IMR-90 (cell line): ENCODE measurements at regions not wholly inside any gene's neighbourhood (a gene's known extent, or its start where the extent isn't known, plus 50 kb on each side); places are given as distances from the start of the nearest gene placed in this dataset.

ENCODE experiments used
- ATAC-seq: fragments of 200-7000 bp; cut with Tn5 transposase; 2 replicates; pipeline ENCODE4 v1.9.1; 2020; ENCODE audit warnings: low read depth, mild to moderate bottlenecking, moderate library complexity
- BruUV-seq: library from RNA; stranded (reverse); fragments of 400-500 nt; replicated peaks from 2 replicates; lab custom pipeline; 2021; lab: Mats Ljungman, UMichigan
- CTCF ChIA-PET: fragments of 300-600 bp; formaldehyde crosslinking; extraction: SDS; loops from one replicate; lab custom pipeline; 2021; ENCODE audit warnings: antibody characterized with exemption; lab: Yijun Ruan, JAX
- POLR2A ChIA-PET: fragments of 300-600 bp; sonication (Branson Sonifier 250); formaldehyde crosslinking; loops from one replicate; lab custom pipeline; 2022; ENCODE audit warnings: antibody characterized with exemption; ENCODE audit not compliant: unreplicated experiment; lab: Charles Lee
- DNase-seq: peaks from one replicate; pipeline ENCODE4 v3.0.0; 2013
- H2AFZ ChIP-seq: replicated peaks from 2 replicates; pipeline ENCODE3; 2013; ENCODE audit warnings: low read length, mild to moderate bottlenecking; ENCODE audit not compliant: poor library complexity
- H2AK5ac ChIP-seq: 2 replicates; pipeline ENCODE4 v1.6.1; 2013; ENCODE audit warnings: low read depth, low read length, inconsistent platforms
- H2AK9ac ChIP-seq: replicated peaks from 2 replicates; pipeline ENCODE3; 2013; ENCODE audit warnings: mild to moderate bottlenecking, low read depth, low read length, moderate library complexity; ENCODE audit not compliant: poor library complexity
- H2BK120ac ChIP-seq: 2 replicates; pipeline ENCODE4 v1.6.1; 2013; ENCODE audit warnings: low read depth, low read length, inconsistent platforms
- H2BK15ac ChIP-seq: 3 replicates; pipeline ENCODE4 v1.6.1; 2013; ENCODE audit warnings: low read depth, low read length, inconsistent platforms
- H2BK20ac ChIP-seq: 2 replicates; pipeline ENCODE4 v1.6.1; 2013; ENCODE audit warnings: low read depth, mild to moderate bottlenecking, inconsistent platforms, low read length, moderate library complexity
- H2BK5ac ChIP-seq: 2 replicates; pipeline ENCODE4 v1.6.1; 2013; ENCODE audit warnings: mild to moderate bottlenecking, low read depth, low read length, inconsistent platforms; ENCODE audit not compliant: poor library complexity, severe bottlenecking
- H3K14ac ChIP-seq: replicated peaks from 2 replicates; pipeline ENCODE4 v1.6.1; 2013; ENCODE audit warnings: low read depth, low read length, inconsistent platforms
- H3K18ac ChIP-seq: 2 replicates; pipeline ENCODE4 v1.6.1; 2013; ENCODE audit warnings: low read depth, low read length, control low read depth
- H3K23ac ChIP-seq: 2 replicates; pipeline ENCODE4 v1.6.1; 2013; ENCODE audit warnings: low read depth, low read length, inconsistent platforms
- H3K27ac ChIP-seq: 2 replicates; pipeline ENCODE4 v1.5.1; 2013; ENCODE audit warnings: mild to moderate bottlenecking, control low read depth, low read length; ENCODE audit not compliant: insufficient read depth
- H3K27me3 ChIP-seq: 2 replicates; pipeline ENCODE4 v1.6.1; 2013; ENCODE audit warnings: low read length; ENCODE audit not compliant: control insufficient read depth, insufficient read depth
- H3K36me3 ChIP-seq: 2 replicates; pipeline ENCODE4 v1.6.1; 2013; ENCODE audit warnings: low read length, mixed read lengths; ENCODE audit not compliant: control insufficient read depth, insufficient read depth
- H3K4ac ChIP-seq: 2 replicates; pipeline ENCODE4 v1.6.1; 2013; ENCODE audit warnings: low read depth, low read length, inconsistent platforms
- H3K4me1 ChIP-seq: 2 replicates; pipeline ENCODE4 v1.6.1; 2013; ENCODE audit warnings: low read length, mixed read lengths; ENCODE audit not compliant: control insufficient read depth, insufficient read depth
- H3K4me2 ChIP-seq: 2 replicates; pipeline ENCODE4 v1.6.1; 2013; ENCODE audit warnings: low read depth, mild to moderate bottlenecking, control low read depth, low read length, moderate library complexity
- H3K4me3 ChIP-seq: 2 replicates; pipeline ENCODE4 v1.5.1; 2013; ENCODE audit warnings: low read depth, mild to moderate bottlenecking, control low read depth, low read length, moderate library complexity; ENCODE audit not compliant: insufficient read depth
- H3K56ac ChIP-seq: 2 replicates; pipeline ENCODE4 v1.6.1; 2013; ENCODE audit warnings: low read length, inconsistent platforms; ENCODE audit not compliant: insufficient read depth; ENCODE audit errors: extremely low read depth
- H3K79me1 ChIP-seq, 2 experiments: 2 replicates each; pipeline ENCODE4 v1.6.1; 2013; ENCODE audit warnings: low read length in 2 of 2, inconsistent platforms in 1 of 2, low read depth in 1 of 2
- H3K9ac ChIP-seq: 2 replicates; pipeline ENCODE4 v1.6.1; 2013; ENCODE audit warnings: low read depth, low read length, control low read depth
- H3K9me1 ChIP-seq: 2 replicates; pipeline ENCODE4 v1.6.1; 2013; ENCODE audit warnings: low read length, inconsistent platforms; ENCODE audit not compliant: insufficient read depth
- H3K9me3 ChIP-seq: 2 replicates; pipeline ENCODE4 v1.6.1; 2013; ENCODE audit warnings: low read length; ENCODE audit not compliant: control insufficient read depth, insufficient read depth
- H4K20me1 ChIP-seq: 2 replicates; pipeline ENCODE4 v1.6.1; 2013; ENCODE audit warnings: low read length, inconsistent platforms; ENCODE audit not compliant: insufficient read depth
- H4K5ac ChIP-seq: 2 replicates; pipeline ENCODE4 v1.6.1; 2013; ENCODE audit warnings: mild to moderate bottlenecking, low read depth, low read length, control low read depth
- H4K8ac ChIP-seq, 2 experiments: 2 replicates each; pipeline ENCODE4 v1.6.1; 2013; ENCODE audit warnings: low read depth in 2 of 2, low read length in 2 of 2, control low read depth in 1 of 2, inconsistent platforms in 1 of 2
- H4K91ac ChIP-seq: 2 replicates; pipeline ENCODE4 v1.6.1; 2013; ENCODE audit warnings: low read depth, low read length, inconsistent platforms; ENCODE audit not compliant: insufficient read depth
- BHLHE40 ChIP-seq: fragments of 150-350 bp; IDR thresholded peaks from 2 replicates; pipeline ENCODE4 v1.6.1; 2016; ENCODE audit warnings: mild to moderate bottlenecking, low read depth, low read length
- CTCF ChIP-seq: conservative IDR thresholded peaks from 2 replicates; pipeline ENCODE4 v1.5.1; 2012; ENCODE audit warnings: mild to moderate bottlenecking, low read depth, low read length, improper control_type of control experiment
- FOS ChIP-seq: fragments of 150-350 bp; IDR thresholded peaks from 2 replicates; pipeline ENCODE4 v1.6.1; 2016; ENCODE audit warnings: low read depth, low read length
- RAD21 ChIP-seq: IDR thresholded peaks from 2 replicates; pipeline ENCODE4 v1.6.1; 2012; ENCODE audit warnings: low read length, improper control_type of control experiment
- USF2 ChIP-seq: fragments of 150-350 bp; IDR thresholded peaks from 2 replicates; pipeline ENCODE4 v1.6.1; 2017; ENCODE audit warnings: mild to moderate bottlenecking, antibody characterized with exemption, low read length, low read depth
- WGBS, 2 experiments: methylation state at CpG; one replicate each; pipeline versions ENCODE4 v1.1.5 to v1.1.7; 2013; ENCODE audit warnings: missing lambda C conversion rate in 2 of 2; ENCODE audit not compliant: insufficient read length in 1 of 2; ENCODE audit errors: extremely low coverage in 2 of 2; 5-methylcytosine and 5-hydroxymethylcytosine counted together
- dilution Hi-C: fragments of 300-500 bp; cut with HindIII; formaldehyde crosslinking; loops from one replicate; pipeline ENCODE4 v1.14.3; 2018; ENCODE audit warnings: low sequenced_read_pairs; ENCODE audit not compliant: unreplicated experiment
- in situ Hi-C: fragments of 300-500 bp; cut with MboI; formaldehyde crosslinking; loops from 3 replicates; pipeline ENCODE4 v1.14.3; 2019; ENCODE audit warnings: low sequenced_read_pairs, inconsistent platforms, mixed read lengths
- intact Hi-C: fragments of 100-400 bp; cut with micrococcal nuclease; formaldehyde crosslinking; loops from 2 replicates; pipeline ENCODE4 v1.10.0; 2022

- peaks cover 9% of the 10 kb centered on the region for H3K9me1 ChIP-seq
- DNase-seq, result no peak
- no peak overlapping the region for H3K27ac ChIP-seq
- H4K20me1 ChIP-seq, result no peaks in the 10 kb centered on the region
- in situ Hi-C loops (no loop called here), dilution Hi-C loops (no loop called here), intact Hi-C loops (loop anchor here (10.0 kb wide), 1 partner anchor 303 kb away; no protein-coding TSS in a partner anchor)
- H3K18ac ChIP-seq, result no peak overlapping the region
- POLR2A ChIA-PET, result no interaction called here
- peaks cover 6% of the 10 kb centered on the region for H3K4me1 ChIP-seq
- H3K56ac ChIP-seq, result no peak overlapping the region
- H2AK5ac ChIP-seq, result no peak overlapping the region
- no peak overlapping the region for H3K9ac ChIP-seq
- no peak overlapping the region for H3K14ac ChIP-seq
- H3K4me3 ChIP-seq, result no peak overlapping the region
- no peak overlapping the region for H3K4me2 ChIP-seq
- no peak overlapping the region for H2AK9ac ChIP-seq
- no peaks in the 10 kb centered on the region for H3K36me3 ChIP-seq
- TF ChIP-seq BHLHE40 (no peak), RAD21 (no peak), CTCF (no peak), USF2 (no peak), FOS (no peak)
- no CpG with 5 or more reads among the region's 5 CpGs for WGBS, 2 experiments
- H3K9me3 ChIP-seq, result no peaks in the 10 kb centered on the region
- no peak overlapping the region for H2BK20ac ChIP-seq
- no peak overlapping the region for H2AFZ ChIP-seq
- BruUV-seq, result no TSS peak
- H3K27me3 ChIP-seq, result no peaks in the 10 kb centered on the region
- H2BK15ac ChIP-seq, result no peak overlapping the region
- H3K4ac ChIP-seq, result no peak overlapping the region
- H4K5ac ChIP-seq, result no peak overlapping the region
- H3K79me1 ChIP-seq, result no peaks in the 10 kb centered on the region
- H2BK120ac ChIP-seq, result no peak overlapping the region
- CTCF ChIA-PET, result no interaction called here
- ATAC-seq, result no peak
- H2BK5ac ChIP-seq, result no peak overlapping the region
- no peak overlapping the region for H3K23ac ChIP-seq
- no peak overlapping the region for H4K8ac ChIP-seq
- H4K91ac ChIP-seq, result no peak overlapping the region
Measured at GRCh38 chr5:164357395-164358033, 852.1 kb downstream of the MAT2B start.
